Neutrophil (primary cell): ENCODE measurements at regions not wholly inside any gene's neighbourhood (a gene's known extent, or its start where the extent isn't known, plus 50 kb on each side); places are given as distances from the start of the nearest gene placed in this dataset.
A peak's percentile ranks its signal among the peaks of the same experiment; 100 is the strongest.

Source experiments
- H3K27ac ChIP-seq: fragments of 200-600 bp; sonication (generic); 2 replicates; pipeline ENCODE4 v1.5.1; 2016; ENCODE audit warnings: mild to moderate bottlenecking, moderate library complexity
- H3K27me3 ChIP-seq: fragments of 200-600 bp; sonication (generic); 2 replicates; pipeline ENCODE4 v1.6.0; 2016; ENCODE audit warnings: mild to moderate bottlenecking
- H3K36me3 ChIP-seq: fragments of 200-600 bp; sonication (generic); 2 replicates; pipeline ENCODE4 v1.5.1; 2017
- H3K4me1 ChIP-seq, 2 experiments: fragments of 200-600 bp in 1 of 2; sonication (generic) in 1 of 2; 1 replicate in 1 of 2; 2 replicates in 1 of 2; pipeline versions ENCODE4 v1.5.1 to v1.6.1; 2013 to 2016; ENCODE audit warnings: low read depth in 1 of 2, low read length in 1 of 2, mild to moderate bottlenecking in 1 of 2, moderate library complexity in 1 of 2; ENCODE audit not compliant: control insufficient read depth in 1 of 2, insufficient read depth in 1 of 2
- H3K4me3 ChIP-seq, 2 experiments: fragments of 200-600 bp in 1 of 2; sonication (generic) in 1 of 2; 1 replicate in 1 of 2; 2 replicates in 1 of 2; pipeline ENCODE4 v1.5.1; 2013 to 2016; ENCODE audit warnings: low read depth in 1 of 2, low read length in 1 of 2, mild to moderate bottlenecking in 1 of 2, moderate library complexity in 1 of 2
- H3K9me3 ChIP-seq: fragments of 200-600 bp; sonication (generic); 2 replicates; pipeline ENCODE4 v1.5.1; 2016
- CTCF ChIP-seq: fragments of 200-600 bp; sonication (generic); IDR thresholded peaks from 2 replicates; pipeline ENCODE4 v1.5.1; 2016; ENCODE audit warnings: antibody characterized with exemption

GRCh38 chr14:97724265-97724731 lies 927.1 kb downstream of the VRK1 start:
- no peaks in the 10 kb centered on the region for H3K36me3 ChIP-seq
- peak overlapping the region; percentile 69 for H3K27ac ChIP-seq
- H3K4me3 ChIP-seq: peak overlapping the region in 1 of 2 experiments; percentile 46
- no peaks in the 10 kb centered on the region for H3K9me3 ChIP-seq
- H3K27me3 ChIP-seq: peaks cover 7% of the 10 kb centered on the region
- no peak for TF ChIP-seq CTCF
- peaks cover 15 to 26% of the 10 kb centered on the region in 2 experiments for H3K4me1 ChIP-seq

DNA sequence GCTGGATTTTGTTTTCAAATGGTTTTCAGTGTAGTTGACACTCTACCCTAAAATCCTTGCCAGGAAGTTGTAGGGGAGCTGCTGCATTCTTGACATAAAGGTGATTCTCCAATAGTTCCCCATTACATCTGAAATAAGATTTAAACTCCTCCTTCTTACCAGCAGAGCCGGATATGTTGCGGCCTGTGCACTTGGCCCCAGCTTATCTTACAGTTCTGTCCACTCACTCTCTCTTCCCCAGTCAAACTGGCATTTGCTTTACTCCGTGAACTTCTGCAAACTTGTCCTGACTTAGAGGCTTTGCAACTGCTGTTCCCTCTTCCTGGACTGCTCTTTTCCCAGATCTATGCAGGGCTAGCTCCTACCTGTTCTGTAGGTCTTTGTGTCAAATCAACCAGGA lies 929.5 kb downstream of the VRK1 start:
- peaks cover 7% of the 10 kb centered on the region for H3K27me3 ChIP-seq
- no peak for TF ChIP-seq CTCF
- no peaks in the 10 kb centered on the region for H3K9me3 ChIP-seq
- peak overlapping the region; percentile 16 for H3K27ac ChIP-seq
- H3K36me3 ChIP-seq: no peaks in the 10 kb centered on the region
- H3K4me1 ChIP-seq: peaks cover 15 to 26% of the 10 kb centered on the region in 2 experiments
- no peak overlapping the region for H3K4me3 ChIP-seq

DNA sequence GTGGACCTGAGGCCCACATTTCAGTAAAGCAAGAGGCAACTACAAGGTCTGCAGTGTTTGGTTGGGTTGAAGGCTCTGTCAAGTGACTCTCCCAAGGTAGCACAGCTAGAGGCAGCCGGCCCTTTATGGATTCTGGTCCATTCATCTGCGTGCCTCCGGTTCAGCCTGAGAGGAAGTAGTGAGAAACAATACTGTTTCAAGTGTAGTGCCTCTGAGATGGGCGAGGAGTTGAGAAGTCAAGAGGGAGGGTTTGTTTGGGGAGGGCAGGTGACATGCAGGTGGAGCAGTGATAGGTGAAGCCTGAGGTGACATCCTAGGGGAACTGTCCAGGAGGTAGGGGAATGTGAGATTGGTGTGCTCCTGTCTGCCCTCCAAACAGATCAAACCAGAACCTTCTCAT lies 933.5 kb downstream of the VRK1 start:
- H3K9me3 ChIP-seq: no peaks in the 10 kb centered on the region
- H3K4me3 ChIP-seq: no peak overlapping the region
- no peak for TF ChIP-seq CTCF
- no peaks in the 10 kb centered on the region for H3K27me3 ChIP-seq
- H3K36me3 ChIP-seq: no peaks in the 10 kb centered on the region
- H3K4me1 ChIP-seq: peaks cover 5 to 7% of the 10 kb centered on the region in 2 experiments
- H3K27ac ChIP-seq: no peak overlapping the region

GRCh38 chr14:97731800-97732199 lies 934.6 kb downstream of the VRK1 start:
- Histone ChIP-seq H3K36me3 (no peaks in the 10 kb centered on the region), H3K4me1 (no peaks in the 10 kb centered on the region), H3K27ac (no peak overlapping the region), H3K9me3 (no peaks in the 10 kb centered on the region), H3K4me3 (no peak overlapping the region), H3K27me3 (no peaks in the 10 kb centered on the region)
- no peak for TF ChIP-seq CTCF

DNA sequence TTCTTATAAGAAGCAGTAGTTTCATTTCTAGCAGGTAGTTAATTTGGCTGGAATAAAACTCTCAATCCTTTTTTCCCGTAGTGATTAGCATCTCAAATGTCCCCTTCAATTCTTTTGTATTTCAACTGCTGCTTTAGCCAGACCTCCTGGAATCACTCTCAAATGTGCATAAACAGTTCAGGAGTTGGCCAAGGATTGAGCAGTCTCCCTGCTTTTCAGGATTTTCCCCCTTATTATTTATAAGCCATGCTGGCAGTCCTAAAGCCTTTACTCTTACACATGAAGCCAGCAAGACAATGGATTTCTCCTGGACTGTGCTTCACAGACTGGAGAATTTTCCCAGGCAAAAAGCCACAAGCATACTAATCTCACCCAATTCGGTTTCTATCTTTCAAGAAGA lies 950.1 kb downstream of the VRK1 start:
- Histone ChIP-seq H3K4me3 (no peak overlapping the region), H3K27ac (no peak overlapping the region), H3K9me3 (no peaks in the 10 kb centered on the region), H3K4me1 (no peaks in the 10 kb centered on the region), H3K27me3 (no peaks in the 10 kb centered on the region), H3K36me3 (no peaks in the 10 kb centered on the region)
- no peak for TF ChIP-seq CTCF

DNA sequence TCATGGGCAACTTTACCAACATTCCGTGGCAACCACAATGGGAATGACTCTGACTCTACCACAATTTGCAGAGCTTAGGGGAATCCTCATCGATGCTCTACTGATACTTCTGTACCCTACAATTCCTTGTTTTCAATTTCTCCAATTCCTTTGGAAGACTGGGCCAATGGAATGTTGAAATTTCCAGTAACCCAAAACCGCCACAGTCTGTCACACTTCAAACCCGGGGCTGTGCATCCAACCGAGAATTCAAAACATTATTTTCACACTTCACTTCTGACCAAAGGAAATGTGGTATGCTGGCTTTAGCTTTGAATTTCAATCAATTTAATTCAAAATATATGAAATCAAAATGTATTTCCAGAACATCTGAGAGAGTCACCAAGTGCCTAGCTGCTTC lies 951.4 kb downstream of the VRK1 start:
- no peak overlapping the region for H3K27ac ChIP-seq
- TF ChIP-seq CTCF: no peak

More for the DNA sequence above, 951.4 kb downstream of the VRK1 start:
- no peaks in the 10 kb centered on the region for H3K9me3 ChIP-seq
- H3K36me3 ChIP-seq: no peaks in the 10 kb centered on the region
- H3K27me3 ChIP-seq: no peaks in the 10 kb centered on the region
- H3K4me3 ChIP-seq: no peak overlapping the region
- H3K4me1 ChIP-seq: no peaks in the 10 kb centered on the region
